CD4-positive, alpha-beta T cell treated with Interleukin-17A for 4 hours (primary cell): ENCODE measurements at regions not wholly inside any gene's neighbourhood (a gene's known extent, or its start where the extent isn't known, plus 50 kb on each side); places are given as distances from the start of the nearest gene placed in this dataset.
"Not testable (repeated sequence)": the region's sequence is repeated elsewhere in the genome, so short reads cannot be mapped to it uniquely, and the experiment has no call there.

Experiments
- DNase-seq: peaks from one replicate; pipeline ENCODE4 v3.0.0-alpha.2; 2020; ENCODE audit warnings: mixed read lengths

- DNase-seq = no peak
These were observed 1383.6 kb downstream of the ZPLD1 start for GRCh38 chr3:103818398-103818797.

- no peak for DNase-seq
These were observed 1384.0 kb downstream of the ZPLD1 start for GRCh38 chr3:103818800-103819199.

- no peak for DNase-seq
These were observed 1390.8 kb downstream of the ZPLD1 start for GRCh38 chr3:103825586-103825985.

GRCh38 chr3:103829723-103830326 is 1395.0 kb downstream of the ZPLD1 start:
- no peak for DNase-seq

GRCh38 chr3:103847081-103848062 is 1412.6 kb downstream of the ZPLD1 start:
- DNase-seq = no peak

- no peak for DNase-seq
These were observed 1417.0 kb downstream of the ZPLD1 start for GRCh38 chr3:103851793-103852192.

GRCh38 chr3:103862415-103862814 is 1427.6 kb downstream of the ZPLD1 start:
- no peak for DNase-seq

GRCh38 chr3:103863381-103863780 is 1428.6 kb downstream of the ZPLD1 start:
- DNase-seq = no peak

- no peak for DNase-seq
These were observed 1431.3 kb downstream of the ZPLD1 start for GRCh38 chr3:103866113-103866512.

GRCh38 chr3:103873021-103873420 is 1438.2 kb downstream of the ZPLD1 start:
- no peak for DNase-seq

GRCh38 chr3:103873897-103874545 is 1439.2 kb downstream of the ZPLD1 start:
- no peak for DNase-seq

GRCh38 chr3:103881809-103882208 is 1447.0 kb downstream of the ZPLD1 start:
- DNase-seq = not testable (repeated sequence)

GRCh38 chr3:103889675-103890074 is 1454.9 kb downstream of the ZPLD1 start:
- DNase-seq = no peak

- no peak for DNase-seq
These were observed 1459.5 kb downstream of the ZPLD1 start for GRCh38 chr3:103894162-103894822.

GRCh38 chr3:103899328-103899727 is 1464.5 kb downstream of the ZPLD1 start:
- DNase-seq = no peak

GRCh38 chr3:103904991-103905390 is 1461.7 kb upstream of the ALCAM start:
- no peak for DNase-seq

- DNase-seq = no peak
These were observed 1460.4 kb upstream of the ALCAM start for GRCh38 chr3:103906304-103906703.

- DNase-seq = no peak
These were observed 1459.9 kb upstream of the ALCAM start for GRCh38 chr3:103906808-103907207.

GRCh38 chr3:103907567-103907966 is 1459.1 kb upstream of the ALCAM start:
- DNase-seq = no peak

GRCh38 chr3:103909395-103909794 is 1457.3 kb upstream of the ALCAM start:
- DNase-seq = no peak

- DNase-seq = no peak
These were observed 1448.4 kb upstream of the ALCAM start for GRCh38 chr3:103918336-103918735.

GRCh38 chr3:103919327-103919726 is 1447.4 kb upstream of the ALCAM start:
- DNase-seq = no peak

GRCh38 chr3:103923907-103924306 is 1442.8 kb upstream of the ALCAM start:
- DNase-seq = no peak
